ENCODE measurements at regions not wholly inside any gene's neighbourhood (a gene's known extent, or its start where the extent isn't known, plus 50 kb on each side); places are given as distances from the start of the nearest gene placed in this dataset.

DNA sequence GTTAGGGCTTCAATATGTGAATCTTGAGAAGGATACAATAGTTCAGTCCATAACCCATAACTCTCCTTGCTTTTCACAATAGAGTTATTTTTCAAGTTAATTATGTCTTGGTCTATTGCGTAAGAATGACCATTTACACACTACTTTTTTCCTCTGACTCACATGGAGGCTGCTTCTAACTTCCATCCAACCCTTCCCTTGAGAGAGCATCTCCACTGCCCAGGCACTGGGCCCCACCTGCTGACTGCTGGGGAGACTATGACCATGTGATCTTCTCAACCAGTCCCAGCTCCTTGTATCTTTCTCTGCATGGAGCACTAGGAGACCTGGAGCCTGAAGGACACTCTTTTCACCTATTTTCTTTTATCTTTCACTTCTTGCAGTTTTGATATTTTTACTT is 251.5 kb downstream of the GPD2 start:
- TF ChIP-seq, protein P1, sequence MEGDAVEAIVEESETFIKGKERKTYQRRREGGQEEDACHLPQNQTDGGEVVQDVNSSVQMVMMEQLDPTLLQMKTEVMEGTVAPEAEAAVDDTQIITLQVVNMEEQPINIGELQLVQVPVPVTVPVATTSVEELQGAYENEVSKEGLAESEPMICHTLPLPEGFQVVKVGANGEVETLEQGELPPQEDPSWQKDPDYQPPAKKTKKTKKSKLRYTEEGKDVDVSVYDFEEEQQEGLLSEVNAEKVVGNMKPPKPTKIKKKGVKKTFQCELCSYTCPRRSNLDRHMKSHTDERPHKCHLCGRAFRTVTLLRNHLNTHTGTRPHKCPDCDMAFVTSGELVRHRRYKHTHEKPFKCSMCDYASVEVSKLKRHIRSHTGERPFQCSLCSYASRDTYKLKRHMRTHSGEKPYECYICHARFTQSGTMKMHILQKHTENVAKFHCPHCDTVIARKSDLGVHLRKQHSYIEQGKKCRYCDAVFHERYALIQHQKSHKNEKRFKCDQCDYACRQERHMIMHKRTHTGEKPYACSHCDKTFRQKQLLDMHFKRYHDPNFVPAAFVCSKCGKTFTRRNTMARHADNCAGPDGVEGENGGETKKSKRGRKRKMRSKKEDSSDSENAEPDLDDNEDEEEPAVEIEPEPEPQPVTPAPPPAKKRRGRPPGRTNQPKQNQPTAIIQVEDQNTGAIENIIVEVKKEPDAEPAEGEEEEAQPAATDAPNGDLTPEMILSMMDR (IDR thresholded peaks at IDR 0.05; ENCODE audit: extremely low read depth in 1 of 2, insufficient read depth in 1 of 2, low read depth in 1 of 2, low read length in 2 of 2): no peak
- no peak for TF ChIP-seq POLR2AphosphoS5 (IDR thresholded peaks at IDR 0.05; ENCODE audit: insufficient read depth, low read depth, low read length)
- no peak for TF ChIP-seq EZH2 (IDR thresholded peaks at IDR 0.05; ENCODE audit: borderline replicate concordance, low read depth, low read length, severe bottlenecking)
- TF ChIP-seq POLR2A (IDR thresholded peaks at IDR 0.05; ENCODE audit: low read depth, low read length): no peak
- TF ChIP-seq, protein P2, sequence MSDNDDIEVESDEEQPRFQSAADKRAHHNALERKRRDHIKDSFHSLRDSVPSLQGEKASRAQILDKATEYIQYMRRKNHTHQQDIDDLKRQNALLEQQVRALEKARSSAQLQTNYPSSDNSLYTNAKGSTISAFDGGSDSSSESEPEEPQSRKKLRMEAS (IDR thresholded peaks at IDR 0.05; ENCODE audit: insufficient read depth, insufficient read length): no peak
- no peak for TF ChIP-seq JUN (IDR thresholded peaks at IDR 0.05; ENCODE audit: borderline replicate concordance, insufficient read depth, insufficient read length, low read depth)
- no peak for TF ChIP-seq MYC (IDR thresholded peaks at IDR 0.05; ENCODE audit: low read depth, low read length)

Measured in endothelial cell of umbilical vein (primary cell).